ENCODE measurements at regions not wholly inside any gene's neighbourhood (a gene's known extent, or its start where the extent isn't known, plus 50 kb on each side); places are given as distances from the start of the nearest gene placed in this dataset.
A peak's percentile ranks its signal among the peaks of the same experiment; 100 is the strongest.

- no peak for DNase-seq
These were observed 969.1 kb downstream of the AMY1C start for GRCh38 chr1:104718752-104719151.

GRCh38 chr1:104720741-104721140 is 971.0 kb downstream of the AMY1C start:
- no peak for DNase-seq

- no peak for DNase-seq
These were observed 977.2 kb downstream of the AMY1C start for GRCh38 chr1:104726917-104727316.

GRCh38 chr1:104733866-104734265 is 984.2 kb downstream of the AMY1C start:
- no peak for DNase-seq

- no peak for DNase-seq
These were observed 996.2 kb downstream of the AMY1C start for GRCh38 chr1:104745875-104746274.

- DNase-seq: no peak
These were observed 997.3 kb downstream of the AMY1C start for GRCh38 chr1:104746994-104747393.

GRCh38 chr1:104760017-104760416 is 1010.3 kb downstream of the AMY1C start:
- DNase-seq: no peak

- no peak for DNase-seq
These were observed 1012.4 kb downstream of the AMY1C start for GRCh38 chr1:104761961-104762570.

GRCh38 chr1:104765085-104765484 is 1015.4 kb downstream of the AMY1C start:
- DNase-seq: peak in 3 of 4 experiments; percentile 2 to 23 (median 3)

GRCh38 chr1:104768466-104768865 is 1018.8 kb downstream of the AMY1C start:
- DNase-seq: no peak

- DNase-seq: peak; percentile 16 to 37 (median 19)
These were observed 1030.9 kb downstream of the AMY1C start for GRCh38 chr1:104780470-104781078.

- DNase-seq: no peak
These were observed 1036.0 kb downstream of the AMY1C start for GRCh38 chr1:104785575-104786187.

GRCh38 chr1:104787866-104788510 is 1038.3 kb downstream of the AMY1C start:
- DNase-seq: no peak

GRCh38 chr1:104791030-104791429 is 1041.3 kb downstream of the AMY1C start:
- no peak for DNase-seq

- DNase-seq: no peak
These were observed 1044.3 kb downstream of the AMY1C start for GRCh38 chr1:104794035-104794434.

GRCh38 chr1:104795931-104796330 is 1046.2 kb downstream of the AMY1C start:
- no peak for DNase-seq

GRCh38 chr1:104797982-104798381 is 1048.3 kb downstream of the AMY1C start:
- no peak for DNase-seq

GRCh38 chr1:104801344-104801743 is 1051.6 kb downstream of the AMY1C start:
- DNase-seq: no peak

GRCh38 chr1:104804147-104804546 is 1054.4 kb downstream of the AMY1C start:
- no peak for DNase-seq

- DNase-seq: no peak
These were observed 1057.9 kb downstream of the AMY1C start for GRCh38 chr1:104807590-104807989.

- no peak for DNase-seq
These were observed 1075.7 kb downstream of the AMY1C start for GRCh38 chr1:104825401-104825800.

GRCh38 chr1:104830534-104830933 is 1080.8 kb downstream of the AMY1C start:
- DNase-seq: no peak

- no peak for DNase-seq
These were observed 1102.5 kb downstream of the AMY1C start for GRCh38 chr1:104852151-104852550.

- DNase-seq: no peak
These were observed 1103.6 kb downstream of the AMY1C start for GRCh38 chr1:104853276-104853675.
